Aorta (tissue), 5 donors: ENCODE measurements at regions not wholly inside any gene's neighbourhood (a gene's known extent, or its start where the extent isn't known, plus 50 kb on each side); places are given as distances from the start of the nearest gene placed in this dataset.
A peak's percentile ranks its signal among the peaks of the same experiment; 100 is the strongest.

Experiments
- ATAC-seq: fragments of 200-7000 bp; cut with Tn5 transposase; one replicate; pipeline ENCODE4 v1.9.1; 2022; ENCODE audit warnings: moderate library complexity; ENCODE audit not compliant: low FRiP score
- DNase-seq, 2 donors: peaks; one replicate each; pipeline ENCODE4 v3.0.0-alpha.2; 2020
- H3K27ac ChIP-seq, 2 donors: one replicate each; pipeline ENCODE4 v1.5.1; 2013; ENCODE audit warnings: low read length in 2 of 2, mild to moderate bottlenecking in 2 of 2, moderate library complexity in 2 of 2, control low read depth in 1 of 2, inconsistent platforms in 1 of 2, low read depth in 1 of 2
- H3K27me3 ChIP-seq, 2 donors: one replicate each; pipeline ENCODE4 v1.6.1; 2013; ENCODE audit warnings: control low read depth in 1 of 2, low read length in 1 of 2, mild to moderate bottlenecking in 1 of 2, moderate library complexity in 1 of 2; ENCODE audit not compliant: insufficient read depth in 2 of 2, control insufficient read depth in 1 of 2
- H3K36me3 ChIP-seq, 2 donors: one replicate each; pipeline ENCODE4 v1.6.1; 2013; ENCODE audit warnings: control low read depth in 1 of 2, low read length in 1 of 2, mild to moderate bottlenecking in 1 of 2; ENCODE audit not compliant: insufficient read depth in 2 of 2, control insufficient read depth in 1 of 2
- H3K4me1 ChIP-seq, 2 donors: one replicate each; pipeline ENCODE4 v1.6.1; 2013; ENCODE audit warnings: low read length in 2 of 2, control low read depth in 1 of 2, mild to moderate bottlenecking in 1 of 2, moderate library complexity in 1 of 2; ENCODE audit not compliant: insufficient read depth in 2 of 2, control insufficient read depth in 1 of 2
- H3K4me3 ChIP-seq, 2 donors: one replicate each; pipeline ENCODE4 v1.5.1; 2013; ENCODE audit warnings: low read length in 2 of 2, control low read depth in 1 of 2, mild to moderate bottlenecking in 1 of 2
- H3K9me3 ChIP-seq: one replicate; pipeline ENCODE4 v1.6.1; 2013; ENCODE audit warnings: mild to moderate bottlenecking, low read length; ENCODE audit not compliant: control insufficient read depth
- WGBS, 2 donors: extraction: QIAGEN DNeasy Blood & Tissue Kit; methylation state at CpG; one replicate each; pipeline ENCODE4 v1.1.7; 2013; 5-methylcytosine and 5-hydroxymethylcytosine counted together
- intact Hi-C, 2 donors: fragments of 100-400 bp; cut with DNase I; formaldehyde crosslinking; loops; one replicate each; pipeline versions ENCODE4 v1.14.2 to v1.15.0; 2022
- donor health status: healthy with polysubstance abuse.
- donor health status: Bipolar disorder and iron deficiency.
- donor health status: DM: no; HTN: no; CAD: no.
- donor health status: DM: no; HTN: no; CAD: no.
- donor health status: DM: yes; HTN: yes; CAD: no.

GRCh38 chr7:116337018-116337417 is 126.7 kb downstream of the TES start:
- H3K4me3 ChIP-seq, result no peak overlapping the region
- no peaks in the 10 kb centered on the region for H3K36me3 ChIP-seq
- no peaks in the 10 kb centered on the region for H3K9me3 ChIP-seq
- H3K4me1 ChIP-seq, result peaks cover 2 to 10% of the 10 kb centered on the region in 2 donors
- DNase-seq, result no peak
- H3K27me3 ChIP-seq, result no peaks in the 10 kb centered on the region
- 60 to 90% methylated on average over 2 of the region's 2 CpGs for WGBS, 2 donors
- intact Hi-C loops, result no loop called here
- H3K27ac ChIP-seq, result no peak overlapping the region
- no peak for ATAC-seq

DNA sequence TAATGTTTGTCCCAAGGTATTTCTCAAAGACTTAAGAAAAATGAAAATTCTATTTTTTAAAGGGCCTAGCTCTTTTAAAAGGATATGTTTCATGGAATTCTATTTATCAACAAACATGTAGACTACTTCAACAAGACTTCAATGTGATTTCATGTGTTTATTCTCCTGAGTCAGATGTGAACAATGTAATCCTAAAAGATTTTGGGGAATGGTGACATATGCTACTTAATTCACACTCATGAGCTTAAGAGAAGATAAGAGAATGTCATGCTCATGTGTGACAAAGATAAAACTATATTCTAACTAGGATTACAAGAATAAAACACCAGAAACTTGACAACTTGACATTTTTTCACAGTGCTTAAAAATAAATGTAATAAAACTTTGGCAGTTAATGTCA is 127.5 kb downstream of the TES start:
- Histone ChIP-seq H3K9me3 (no peaks in the 10 kb centered on the region), H3K4me3 (no peak overlapping the region), H3K27me3 (no peaks in the 10 kb centered on the region), H3K27ac (no peak overlapping the region), H3K4me1 (peaks cover 2 to 10% of the 10 kb centered on the region in 2 donors), H3K36me3 (no peaks in the 10 kb centered on the region)
- intact Hi-C loops, result no loop called here
- no peak for ATAC-seq
- DNase-seq, result no peak

GRCh38 chr7:116339564-116339963 is 129.2 kb downstream of the TES start:
- ATAC-seq, result peak; percentile 50
- intact Hi-C loops, result no loop called here
- no peak overlapping the region for H3K27ac ChIP-seq
- H3K36me3 ChIP-seq, result no peaks in the 10 kb centered on the region
- no peaks in the 10 kb centered on the region for H3K27me3 ChIP-seq
- H3K9me3 ChIP-seq, result no peaks in the 10 kb centered on the region
- DNase-seq, result no peak
- no peak overlapping the region for H3K4me3 ChIP-seq
- peaks cover 2 to 10% of the 10 kb centered on the region in 2 donors for H3K4me1 ChIP-seq
- WGBS, 2 donors, result 11 to 13% methylated on average over 3 of the region's 3 CpGs

DNA sequence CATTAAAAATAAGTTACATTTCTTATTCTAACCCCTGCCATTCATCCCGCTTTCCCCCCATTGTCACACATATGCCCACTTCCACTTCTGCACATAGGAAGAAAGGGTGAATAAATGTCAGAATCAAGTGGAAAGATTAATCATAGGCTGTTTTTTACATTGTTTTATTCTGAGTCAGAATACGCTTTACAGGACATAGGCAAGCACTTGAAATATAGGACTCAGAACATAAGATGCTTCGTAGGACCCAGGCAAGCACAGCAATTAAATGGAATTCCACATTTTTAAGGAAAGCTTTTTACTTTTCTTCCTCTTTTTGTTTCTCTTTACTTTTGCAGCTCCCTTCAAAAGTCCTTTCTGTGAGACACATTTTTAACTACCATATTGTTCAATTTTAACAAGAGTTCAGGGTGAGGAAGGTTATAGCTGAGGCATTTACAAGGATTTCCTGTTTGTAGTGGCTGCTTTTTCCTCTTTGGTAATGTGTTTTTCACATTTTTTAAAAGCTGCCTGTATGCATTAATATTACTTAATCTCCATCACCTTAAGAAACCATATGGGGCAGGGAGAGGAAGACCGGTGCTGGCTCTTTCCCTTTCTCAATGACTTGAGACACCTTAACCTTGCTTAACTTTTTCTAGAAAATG is 130.0 kb downstream of the TES start:
- no peaks in the 10 kb centered on the region for H3K9me3 ChIP-seq
- 56 to 67% methylated on average over 4 of the region's 4 CpGs for WGBS, 2 donors
- H3K27me3 ChIP-seq, result no peaks in the 10 kb centered on the region
- DNase-seq (no peak), ATAC-seq (no peak)
- H3K27ac ChIP-seq, result no peak overlapping the region
- H3K36me3 ChIP-seq, result no peaks in the 10 kb centered on the region
- intact Hi-C loops, result no loop called here
- no peak overlapping the region for H3K4me3 ChIP-seq
- H3K4me1 ChIP-seq, result peaks cover 2 to 10% of the 10 kb centered on the region in 2 donors

DNA sequence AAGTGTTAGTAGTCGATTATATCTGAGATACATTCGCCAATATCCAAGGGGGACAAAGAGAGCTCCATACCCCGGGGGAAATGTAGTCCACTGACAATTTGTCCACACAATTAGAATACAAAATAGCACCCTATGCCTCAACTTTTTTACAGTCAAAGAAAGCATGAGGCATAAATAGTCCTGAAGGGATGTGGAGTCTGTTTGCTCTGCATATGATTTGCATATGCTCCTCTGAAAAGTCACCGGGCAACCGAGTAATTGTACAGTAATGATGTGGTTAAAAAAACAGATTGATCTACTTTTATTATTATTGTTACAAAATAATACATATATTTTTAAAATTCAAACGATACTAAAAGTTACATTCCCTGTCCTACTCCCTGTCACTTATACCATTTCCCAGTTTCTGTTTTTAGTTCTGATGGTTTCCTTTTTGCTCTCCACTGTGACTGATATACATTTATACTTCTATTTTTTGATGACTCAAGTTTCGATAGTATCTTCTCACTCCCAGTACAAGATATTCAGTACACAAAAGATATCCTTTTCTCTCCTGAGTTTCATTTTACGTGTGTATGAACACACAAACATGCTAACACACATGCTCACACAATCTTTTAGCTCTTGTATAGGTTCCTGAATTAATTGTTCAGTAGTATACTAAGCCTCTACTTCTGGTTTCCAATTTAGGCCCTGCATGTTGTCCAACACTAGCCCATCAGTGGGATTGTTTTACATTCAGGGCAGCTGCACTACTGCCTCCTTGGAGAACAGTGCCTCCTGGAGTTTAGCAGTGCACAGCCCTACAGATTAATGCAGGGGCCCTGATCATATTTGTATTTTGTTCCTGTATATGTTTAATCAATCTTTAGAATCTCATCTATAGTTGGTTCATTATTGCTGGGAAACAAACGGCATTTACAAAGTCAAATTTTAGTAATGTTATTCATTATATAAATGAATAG is 130.9 kb downstream of the TES start:
- Histone ChIP-seq H3K36me3 (no peaks in the 10 kb centered on the region), H3K27ac (no peak overlapping the region), H3K4me3 (no peak overlapping the region), H3K4me1 (peaks cover 2 to 10% of the 10 kb centered on the region in 2 donors), H3K9me3 (no peaks in the 10 kb centered on the region), H3K27me3 (no peaks in the 10 kb centered on the region)
- ATAC-seq (no peak), DNase-seq (no peak)
- intact Hi-C loops, result no loop called here
- WGBS, 2 donors, result 90% methylated on average over 9 of the region's 9 CpGs

DNA sequence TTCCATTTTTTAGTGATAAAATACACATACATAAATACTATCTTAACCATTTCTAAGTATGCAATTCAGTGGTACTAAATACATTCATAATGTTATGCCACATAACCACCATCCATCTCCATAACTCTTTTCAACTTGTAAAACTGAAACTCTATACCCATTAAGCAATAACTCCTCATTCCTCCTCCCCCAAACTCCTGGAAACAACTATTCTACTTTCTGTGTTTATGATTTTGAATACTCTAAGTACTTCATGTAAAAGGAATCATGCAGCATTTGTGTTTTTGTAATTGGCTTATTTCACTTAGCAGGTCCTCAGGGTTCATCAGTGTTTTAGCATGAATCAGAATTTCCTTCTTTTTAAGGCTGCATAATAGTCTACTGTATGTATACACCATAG is 131.8 kb downstream of the TES start:
- no peak for ATAC-seq
- Histone ChIP-seq H3K9me3 (no peaks in the 10 kb centered on the region), H3K4me3 (no peak overlapping the region), H3K36me3 (no peaks in the 10 kb centered on the region), H3K4me1 (peaks cover 2 to 10% of the 10 kb centered on the region in 2 donors), H3K27ac (no peak overlapping the region), H3K27me3 (no peaks in the 10 kb centered on the region)
- no peak for DNase-seq
- intact Hi-C loops, result no loop called here

DNA sequence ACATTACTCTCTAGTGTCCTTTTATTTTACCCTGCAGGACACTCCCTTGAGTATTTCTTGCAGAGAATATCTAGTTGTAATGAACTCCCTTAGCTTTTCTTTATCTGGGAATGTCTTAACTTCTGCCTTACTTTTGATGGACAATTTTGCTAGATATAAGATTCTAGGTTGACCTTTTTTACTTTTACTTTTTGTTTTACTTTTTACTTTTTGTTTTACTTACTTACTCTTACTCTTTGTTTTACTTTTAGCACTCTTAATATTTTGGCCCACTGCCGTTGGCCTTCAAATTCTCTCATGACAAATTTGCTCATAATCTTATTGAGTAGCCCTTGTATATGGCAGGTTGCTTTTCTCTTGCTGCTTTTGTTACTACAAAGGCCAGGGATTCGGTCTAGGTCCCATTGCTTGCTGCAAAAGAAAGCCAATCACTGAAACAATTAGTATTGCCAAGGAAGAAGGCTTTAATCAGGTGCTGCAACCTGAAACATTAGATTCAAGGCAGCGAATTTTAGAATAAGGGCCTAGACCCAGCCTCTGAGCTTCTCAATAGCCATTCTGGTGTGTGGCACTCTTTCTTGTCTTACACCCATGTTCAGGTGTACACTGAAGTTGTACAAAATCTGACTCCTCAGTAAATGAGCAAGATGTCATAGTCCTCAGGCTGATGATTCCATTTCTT is 137.0 kb downstream of the TES start:
- intact Hi-C loops, result no loop called here

GRCh38 chr7:116348346-116348745 is 138.0 kb downstream of the TES start:
- Histone ChIP-seq H3K27me3 (no peaks in the 10 kb centered on the region), H3K36me3 (no peaks in the 10 kb centered on the region), H3K27ac (no peak overlapping the region), H3K4me1 (no peaks in the 10 kb centered on the region), H3K9me3 (no peaks in the 10 kb centered on the region), H3K4me3 (no peak overlapping the region)
- ATAC-seq (no peak), DNase-seq (no peak)
- 57 to 64% methylated on average over 3 of the region's 3 CpGs for WGBS, 2 donors
- intact Hi-C loops, result no loop called here

More for the DNA sequence above, 137.0 kb downstream of the TES start:
- Histone ChIP-seq H3K36me3 (no peaks in the 10 kb centered on the region), H3K4me1 (no peaks in the 10 kb centered on the region), H3K27ac (no peak overlapping the region), H3K4me3 (no peak overlapping the region), H3K27me3 (no peaks in the 10 kb centered on the region), H3K9me3 (no peaks in the 10 kb centered on the region)
- 87% methylated on average over 3 of the region's 3 CpGs for WGBS, 2 donors
- ATAC-seq (no peak), DNase-seq (no peak)
